Breast epithelium (tissue), 4 donors: ENCODE measurements at regions not wholly inside any gene's neighbourhood (a gene's known extent, or its start where the extent isn't known, plus 50 kb on each side); places are given as distances from the start of the nearest gene placed in this dataset.

Experiments
- DNase-seq, 2 donors: peaks; one replicate each; pipeline ENCODE4 v3.0.0-alpha.2; 2019; ENCODE audit warnings: low spot score in 2 of 2
- H3K27ac ChIP-seq, 2 donors: fragments of 200-600 bp; sonication (generic) in 1 of 2; one replicate each; pipeline ENCODE4 v1.5.1; 2016 to 2019; ENCODE audit warnings: mild to moderate bottlenecking in 1 of 2
- H3K27me3 ChIP-seq, 2 donors: fragments of 200-600 bp; sonication (generic) in 1 of 2; one replicate each; pipeline versions ENCODE4 v1.5.1 to v1.6.0; 2017 to 2019; ENCODE audit warnings: control low read depth in 1 of 2, mild to moderate bottlenecking in 1 of 2
- H3K36me3 ChIP-seq: fragments of 200-600 bp; one replicate; pipeline ENCODE4 v1.5.1; 2019
- H3K4me1 ChIP-seq, 2 donors: fragments of 200-600 bp; sonication (generic); one replicate each; pipeline ENCODE4 v1.5.1; 2016 to 2019; ENCODE audit warnings: control low read depth in 1 of 2
- H3K4me3 ChIP-seq, 3 donors: fragments of 200-600 bp; sonication (generic); 1 replicate in 2 of 3; 2 replicates in 1 of 3; pipeline ENCODE4 v1.5.1; 2016 to 2019; ENCODE audit warnings: mild to moderate bottlenecking in 3 of 3, moderate library complexity in 2 of 3
- H3K9me3 ChIP-seq, 2 donors: fragments of 200-600 bp; sonication (generic) in 1 of 2; one replicate each; pipeline ENCODE4 v1.5.1; 2016 to 2019; ENCODE audit warnings: control low read depth in 1 of 2
- CTCF ChIP-seq, 3 donors: fragments of 450-650 bp; IDR thresholded peaks; one replicate each; pipeline ENCODE4 v1.5.1; 2016 to 2017; ENCODE audit warnings: antibody characterized with exemption in 3 of 3, mild to moderate bottlenecking in 3 of 3, moderate library complexity in 3 of 3
- POLR2A ChIP-seq: fragments of 450-650 bp; IDR thresholded peaks from one replicate; pipeline ENCODE4 v1.6.1; 2016; ENCODE audit warnings: antibody characterized with exemption, mild to moderate bottlenecking, moderate library complexity
- POLR2AphosphoS5 ChIP-seq, 3 donors: sonication (generic); formaldehyde crosslinking; IDR thresholded peaks; one replicate each; pipeline ENCODE4 v1.6.1; 2017; ENCODE audit warnings: antibody characterized with exemption in 3 of 3
- intact Hi-C: fragments of 100-400 bp; cut with DNase I; formaldehyde crosslinking; loops from one replicate; pipeline ENCODE4 v1.15.1; 2023; ENCODE audit warnings: low total_unique reads

- no peaks in the 10 kb centered on the region for H3K36me3 ChIP-seq
- no peaks in the 10 kb centered on the region for H3K27me3 ChIP-seq
- TF ChIP-seq CTCF (IDR thresholded peaks at IDR 0.05) (no peak), POLR2A (no peak), POLR2AphosphoS5 (IDR thresholded peaks at IDR 0.05) (no peak)
- DNase-seq = no peak
- H3K4me1 ChIP-seq = no peaks in the 10 kb centered on the region
- intact Hi-C loops = no loop called here
- H3K27ac ChIP-seq = no peak overlapping the region
- no peak overlapping the region for H3K4me3 ChIP-seq
- no peaks in the 10 kb centered on the region for H3K9me3 ChIP-seq
These were observed 119.0 kb upstream of the WDR17 start for GRCh38 chr4:175946472-175947116.

GRCh38 chr4:175947117-175947722 is 118.4 kb upstream of the WDR17 start:
- intact Hi-C loops = no loop called here
- no peak overlapping the region for H3K4me3 ChIP-seq

GRCh38 chr4:175951794-175952193 is 113.8 kb upstream of the WDR17 start:
- DNase-seq = no peak
- Histone ChIP-seq H3K9me3 (no peaks in the 10 kb centered on the region), H3K36me3 (no peaks in the 10 kb centered on the region), H3K4me1 (no peaks in the 10 kb centered on the region), H3K27me3 (no peaks in the 10 kb centered on the region), H3K4me3 (no peak overlapping the region), H3K27ac (no peak overlapping the region)
- no peak for TF ChIP-seq POLR2AphosphoS5 (IDR thresholded peaks at IDR 0.05)
- no peak for TF ChIP-seq CTCF (IDR thresholded peaks at IDR 0.05)
- no peak for TF ChIP-seq POLR2A
- intact Hi-C loops = no loop called here

More at GRCh38 chr4:175947117-175947722, 118.4 kb upstream of the WDR17 start:
- H3K36me3 ChIP-seq = no peaks in the 10 kb centered on the region
- H3K27me3 ChIP-seq = no peaks in the 10 kb centered on the region
- H3K27ac ChIP-seq = no peak overlapping the region
- no peak for DNase-seq
- no peaks in the 10 kb centered on the region for H3K4me1 ChIP-seq
- TF ChIP-seq POLR2A = no peak
- TF ChIP-seq CTCF (IDR thresholded peaks at IDR 0.05) = peak; percentile 26 to 36 (median 30)
- no peaks in the 10 kb centered on the region for H3K9me3 ChIP-seq

- no peak for DNase-seq
- no peaks in the 10 kb centered on the region for H3K4me1 ChIP-seq
- TF ChIP-seq POLR2AphosphoS5 (IDR thresholded peaks at IDR 0.05) = no peak
- TF ChIP-seq CTCF (IDR thresholded peaks at IDR 0.05) = no peak
- no peak for TF ChIP-seq POLR2A
- no peak overlapping the region for H3K27ac ChIP-seq
- no peaks in the 10 kb centered on the region for H3K9me3 ChIP-seq
- H3K36me3 ChIP-seq = no peaks in the 10 kb centered on the region
- H3K4me3 ChIP-seq = no peak overlapping the region
- intact Hi-C loops = no loop called here
- H3K27me3 ChIP-seq = no peaks in the 10 kb centered on the region
These were observed 112.5 kb upstream of the WDR17 start for GRCh38 chr4:175953116-175953515.

GRCh38 chr4:175953960-175954521 is 111.6 kb upstream of the WDR17 start:
- Histone ChIP-seq H3K36me3 (no peaks in the 10 kb centered on the region), H3K4me3 (no peak overlapping the region), H3K4me1 (no peaks in the 10 kb centered on the region), H3K27ac (no peak overlapping the region), H3K9me3 (no peaks in the 10 kb centered on the region), H3K27me3 (no peaks in the 10 kb centered on the region)
- intact Hi-C loops = no loop called here
- TF ChIP-seq CTCF (IDR thresholded peaks at IDR 0.05) = no peak
- TF ChIP-seq POLR2A = no peak
- no peak for TF ChIP-seq POLR2AphosphoS5 (IDR thresholded peaks at IDR 0.05)
- no peak for DNase-seq
